ACC112 (cell line): ENCODE measurements at regions not wholly inside any gene's neighbourhood (a gene's known extent, or its start where the extent isn't known, plus 50 kb on each side); places are given as distances from the start of the nearest gene placed in this dataset.

Experiments used
- H2AFZ ChIP-seq: fragments of 200-600 bp; sonication (generic); one replicate; pipeline ENCODE4 v1.6.0; 2017; ENCODE audit warnings: antibody characterized with exemption, low read length; ENCODE audit not compliant: unreplicated experiment
- H3K27ac ChIP-seq: fragments of 200-600 bp; sonication (generic); 2 replicates; pipeline ENCODE4 v1.5.1; 2014; ENCODE audit warnings: low read depth, mild to moderate bottlenecking, antibody characterized with exemption, low read length, moderate library complexity
- H3K27me3 ChIP-seq: fragments of 200-600 bp; sonication (generic); 2 replicates; pipeline ENCODE4 v1.6.1; 2014; ENCODE audit warnings: mild to moderate bottlenecking, antibody characterized with exemption, low read length, moderate library complexity, mixed read lengths; ENCODE audit not compliant: insufficient read depth
- H3K36me3 ChIP-seq: fragments of 200-600 bp; sonication (generic); 2 replicates; pipeline ENCODE4 v1.6.1; 2016; ENCODE audit warnings: mild to moderate bottlenecking, antibody characterized with exemption, low read length, moderate library complexity, mixed read lengths; ENCODE audit not compliant: insufficient read depth
- H3K4me1 ChIP-seq: fragments of 200-600 bp; sonication (generic); one replicate; pipeline ENCODE4 v1.6.1; 2016; ENCODE audit warnings: low read length, mixed read lengths; ENCODE audit not compliant: insufficient read depth, unreplicated experiment, control insufficient read depth
- H3K4me3 ChIP-seq: fragments of 200-600 bp; sonication (generic); 2 replicates; pipeline ENCODE4 v1.5.1; 2014; ENCODE audit warnings: mild to moderate bottlenecking, low read depth, low read length
- H3K79me2 ChIP-seq: fragments of 200-600 bp; sonication (generic); one replicate; pipeline ENCODE4 v1.6.0; 2016; ENCODE audit warnings: low read length; ENCODE audit not compliant: control insufficient read depth, unreplicated experiment, insufficient read depth

- Histone ChIP-seq H3K36me3 (no peaks in the 10 kb centered on the region), H2AFZ (no peak overlapping the region), H3K4me1 (no peaks in the 10 kb centered on the region), H3K27ac (no peak overlapping the region), H3K27me3 (no peaks in the 10 kb centered on the region), H3K4me3 (no peak overlapping the region), H3K79me2 (no peaks in the 10 kb centered on the region)
These were observed 385.9 kb downstream of the INSC start for GRCh38 chr11:15500643-15501042.

DNA sequence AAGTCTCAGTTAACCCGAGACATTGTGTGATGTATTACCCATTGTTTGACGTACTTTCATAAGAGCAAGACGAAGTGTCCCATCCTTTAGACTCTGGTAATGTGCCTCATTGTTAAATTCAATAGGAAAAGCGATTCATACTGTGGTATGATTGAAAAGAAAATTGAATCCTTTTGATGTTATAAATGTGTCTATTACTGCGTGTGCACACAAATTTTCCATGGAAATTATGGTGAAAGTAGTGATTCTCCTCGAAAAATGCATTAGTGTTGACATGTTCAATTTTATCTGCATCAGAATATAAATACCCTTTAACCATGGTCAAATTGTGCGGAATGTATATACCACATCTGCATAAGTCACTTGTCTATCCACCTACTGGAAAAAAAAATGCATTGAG is 386.8 kb downstream of the INSC start:
- no peak overlapping the region for H2AFZ ChIP-seq
- no peaks in the 10 kb centered on the region for H3K36me3 ChIP-seq
- no peak overlapping the region for H3K27ac ChIP-seq
- no peaks in the 10 kb centered on the region for H3K4me1 ChIP-seq
- no peaks in the 10 kb centered on the region for H3K27me3 ChIP-seq
- no peaks in the 10 kb centered on the region for H3K79me2 ChIP-seq
- no peak overlapping the region for H3K4me3 ChIP-seq

DNA sequence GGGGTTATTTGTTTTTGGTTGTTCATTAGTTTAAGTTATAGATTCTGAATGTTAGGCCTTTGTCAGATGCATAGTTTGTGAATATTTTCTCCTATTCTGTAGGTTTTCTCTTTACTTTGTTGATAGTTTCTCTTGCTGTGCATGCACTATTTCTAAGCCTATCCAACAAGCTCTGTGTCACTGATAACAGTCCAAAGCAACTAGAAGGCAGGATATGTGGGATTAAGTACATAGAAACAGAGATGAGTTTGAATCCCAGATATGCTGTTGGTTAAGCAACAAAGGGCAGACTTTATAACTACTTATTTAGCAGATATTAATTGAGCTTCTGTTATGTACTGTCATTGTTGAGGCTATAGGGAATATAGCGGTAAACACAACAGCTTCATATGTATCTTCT is 390.4 kb downstream of the INSC start:
- Histone ChIP-seq H2AFZ (no peak overlapping the region), H3K27ac (no peak overlapping the region)

DNA sequence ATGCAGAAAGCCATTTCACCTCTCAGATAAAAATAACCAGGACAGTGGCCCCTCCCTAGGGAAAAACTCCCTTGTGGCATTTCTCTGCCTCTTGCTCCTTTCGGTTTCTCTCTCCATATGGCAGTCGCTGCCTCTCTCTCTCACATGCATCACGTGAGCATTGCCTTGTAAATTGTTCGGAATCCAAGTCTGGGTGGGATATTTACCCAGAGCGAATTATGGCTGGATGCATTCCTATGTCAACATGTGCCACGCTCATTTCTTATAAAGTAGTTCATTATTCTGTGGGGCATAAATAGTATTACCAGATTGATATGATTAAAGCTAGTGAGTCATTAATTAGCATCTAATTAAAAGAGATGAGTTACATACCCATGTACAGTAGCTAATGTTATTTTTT is 392.9 kb downstream of the INSC start:
- H3K79me2 ChIP-seq = no peaks in the 10 kb centered on the region
- no peaks in the 10 kb centered on the region for H3K27me3 ChIP-seq
- no peaks in the 10 kb centered on the region for H3K36me3 ChIP-seq
- no peak overlapping the region for H3K4me3 ChIP-seq
- H3K27ac ChIP-seq = no peak overlapping the region
- no peaks in the 10 kb centered on the region for H3K4me1 ChIP-seq
- H2AFZ ChIP-seq = no peak overlapping the region

More for the DNA sequence above, 390.4 kb downstream of the INSC start:
- Histone ChIP-seq H3K27me3 (no peaks in the 10 kb centered on the region), H3K79me2 (no peaks in the 10 kb centered on the region), H3K4me3 (no peak overlapping the region), H3K4me1 (no peaks in the 10 kb centered on the region), H3K36me3 (no peaks in the 10 kb centered on the region)

GRCh38 chr11:15509082-15509481 is 394.4 kb downstream of the INSC start:
- H3K79me2 ChIP-seq = no peaks in the 10 kb centered on the region
- no peak overlapping the region for H3K4me3 ChIP-seq
- H3K36me3 ChIP-seq = no peaks in the 10 kb centered on the region
- no peak overlapping the region for H3K27ac ChIP-seq
- H3K27me3 ChIP-seq = no peaks in the 10 kb centered on the region
- no peaks in the 10 kb centered on the region for H3K4me1 ChIP-seq
- no peak overlapping the region for H2AFZ ChIP-seq

GRCh38 chr11:15519124-15519791 is 404.5 kb downstream of the INSC start:
- Histone ChIP-seq H3K4me1 (no peaks in the 10 kb centered on the region), H3K4me3 (no peak overlapping the region), H2AFZ (no peak overlapping the region), H3K79me2 (no peaks in the 10 kb centered on the region), H3K36me3 (no peaks in the 10 kb centered on the region), H3K27ac (no peak overlapping the region), H3K27me3 (no peaks in the 10 kb centered on the region)

DNA sequence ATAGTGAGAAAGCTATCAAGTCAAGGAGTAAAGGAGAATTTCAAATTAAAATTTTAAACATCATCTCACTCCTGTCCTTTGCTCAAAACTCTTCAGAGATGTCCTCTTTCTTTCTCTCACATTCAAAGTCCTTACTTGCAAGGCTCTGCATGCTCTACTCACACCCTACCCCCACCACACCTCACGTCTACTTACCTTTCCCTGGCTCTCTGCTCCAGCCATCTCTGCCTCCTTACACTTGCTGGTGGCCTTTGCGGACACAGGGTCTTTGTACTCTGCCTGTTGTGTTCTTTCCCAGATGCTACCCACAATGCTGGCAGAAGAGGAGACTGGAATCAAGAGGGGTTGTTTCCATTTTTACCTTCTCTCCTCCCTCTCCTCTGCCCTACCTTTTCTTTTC is 405.2 kb downstream of the INSC start:
- Histone ChIP-seq H3K27ac (no peak overlapping the region), H3K79me2 (no peaks in the 10 kb centered on the region), H3K4me1 (no peaks in the 10 kb centered on the region), H3K36me3 (no peaks in the 10 kb centered on the region), H3K4me3 (no peak overlapping the region), H2AFZ (no peak overlapping the region), H3K27me3 (no peaks in the 10 kb centered on the region)

- H2AFZ ChIP-seq = no peak overlapping the region
- no peaks in the 10 kb centered on the region for H3K79me2 ChIP-seq
- H3K27ac ChIP-seq = no peak overlapping the region
- no peaks in the 10 kb centered on the region for H3K4me1 ChIP-seq
- H3K27me3 ChIP-seq = no peaks in the 10 kb centered on the region
- H3K4me3 ChIP-seq = no peak overlapping the region
- no peaks in the 10 kb centered on the region for H3K36me3 ChIP-seq
These were observed 408.8 kb downstream of the INSC start for GRCh38 chr11:15523543-15523942.

DNA sequence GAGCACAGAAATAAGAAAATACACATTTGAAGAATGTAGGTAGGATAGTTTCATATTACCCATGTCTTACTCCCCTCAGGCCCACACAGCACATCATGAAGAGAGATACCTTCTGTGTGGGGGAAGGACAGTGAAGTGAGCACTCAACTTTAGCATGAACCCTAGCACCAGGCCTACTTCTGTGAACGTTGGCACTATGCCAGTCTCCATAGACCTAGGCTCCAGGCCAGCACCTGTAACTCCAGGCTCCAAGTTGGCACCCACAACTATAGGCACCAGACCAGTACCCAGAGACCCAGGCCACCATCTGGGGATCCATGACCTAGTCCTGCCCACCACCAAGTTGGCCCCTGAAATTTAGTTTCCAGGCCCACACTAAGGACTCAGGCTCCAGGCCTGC is 410.9 kb downstream of the INSC start:
- no peaks in the 10 kb centered on the region for H3K36me3 ChIP-seq
- H3K27ac ChIP-seq = no peak overlapping the region
- no peak overlapping the region for H2AFZ ChIP-seq
- H3K79me2 ChIP-seq = no peaks in the 10 kb centered on the region
- no peak overlapping the region for H3K4me3 ChIP-seq
- H3K27me3 ChIP-seq = no peaks in the 10 kb centered on the region
- no peaks in the 10 kb centered on the region for H3K4me1 ChIP-seq

- Histone ChIP-seq H3K4me3 (no peak overlapping the region), H3K36me3 (no peaks in the 10 kb centered on the region), H3K27me3 (no peaks in the 10 kb centered on the region), H2AFZ (no peak overlapping the region), H3K4me1 (no peaks in the 10 kb centered on the region), H3K27ac (no peak overlapping the region), H3K79me2 (no peaks in the 10 kb centered on the region)
These were observed 411.3 kb downstream of the INSC start for GRCh38 chr11:15526032-15526431.

GRCh38 chr11:15526859-15527450 is 412.2 kb downstream of the INSC start:
- Histone ChIP-seq H3K4me3 (no peak overlapping the region), H3K4me1 (no peaks in the 10 kb centered on the region), H3K79me2 (no peaks in the 10 kb centered on the region), H3K36me3 (no peaks in the 10 kb centered on the region), H3K27ac (no peak overlapping the region), H3K27me3 (no peaks in the 10 kb centered on the region), H2AFZ (no peak overlapping the region)
